H1 (cell line): ENCODE measurements at regions not wholly inside any gene's neighbourhood (a gene's known extent, or its start where the extent isn't known, plus 50 kb on each side); places are given as distances from the start of the nearest gene placed in this dataset.

Experiments
- CTCF ChIA-PET: fragments of 300-600 bp; sonication (Branson Sonifier 250); formaldehyde crosslinking; loops from one replicate; lab custom pipeline; 2021; ENCODE audit not compliant: partially characterized antibody; lab: Charles Lee
- POLR2A ChIA-PET: fragments of 300-600 bp; sonication (Branson Sonifier 250); formaldehyde crosslinking; loops from one replicate; lab custom pipeline; 2021; ENCODE audit warnings: inconsistent platforms; ENCODE audit not compliant: partially characterized antibody; lab: Charles Lee
- DNase-seq, 2 experiments: peaks; one replicate each; pipeline versions ENCODE4 v3.0.0 to v3.0.0-alpha.2; 2010 to 2022; ENCODE audit warnings: low spot score in 2 of 2, low read depth in 1 of 2, mixed read lengths in 1 of 2
- FAIRE-seq: peaks from 2 replicates; lab custom pipeline; 2011; peaks lifted over from hg19 to GRCh38; lab: Jason Lieb, UNC
- H2AFZ ChIP-seq: 2 replicates; pipeline ENCODE4 v1.8.1; 2012; ENCODE audit warnings: low read length, inconsistent platforms
- H2AK5ac ChIP-seq: 2 replicates; pipeline ENCODE4 v1.6.1; 2013; ENCODE audit warnings: low read depth, low read length
- H2BK120ac ChIP-seq: replicated peaks from 2 replicates; pipeline ENCODE3; 2013; ENCODE audit warnings: low read depth, low read length, inconsistent platforms
- H2BK12ac ChIP-seq: 2 replicates; pipeline ENCODE4 v1.6.1; 2013; ENCODE audit warnings: low read depth, low read length
- H2BK15ac ChIP-seq: 2 replicates; pipeline ENCODE4 v1.6.1; 2013; ENCODE audit warnings: low read length
- H2BK20ac ChIP-seq: 2 replicates; pipeline ENCODE4 v1.6.1; 2013; ENCODE audit warnings: low read length
- H2BK5ac ChIP-seq: 2 replicates; pipeline ENCODE4 v1.6.1; 2013; ENCODE audit warnings: low read depth, low read length
- H3K14ac ChIP-seq: 2 replicates; pipeline ENCODE4 v1.6.1; 2013; ENCODE audit warnings: inconsistent platforms; ENCODE audit not compliant: insufficient read length
- H3K18ac ChIP-seq: 2 replicates; pipeline ENCODE4 v1.6.1; 2013; ENCODE audit warnings: low read length; ENCODE audit errors: extremely low read depth
- H3K23ac ChIP-seq: 2 replicates; pipeline ENCODE4 v1.6.1; 2013; ENCODE audit warnings: inconsistent platforms; ENCODE audit not compliant: insufficient read length
- H3K23me2 ChIP-seq: 2 replicates; pipeline ENCODE4 v1.6.1; 2013; ENCODE audit warnings: low read depth, low read length
- H3K27ac ChIP-seq: 2 replicates; pipeline ENCODE4 v1.6.1; 2011; ENCODE audit warnings: low read depth, low read length, inconsistent platforms
- H3K27me3 ChIP-seq, 4 experiments: replicated peaks in 1 of 4; 1 replicate in 1 of 4; 2 replicates in 3 of 4; pipeline versions ENCODE4 v1.6.1 to v1.8.1; 2011 to 2013; ENCODE audit warnings: low read length in 3 of 4, mild to moderate bottlenecking in 3 of 4, inconsistent platforms in 2 of 4, mixed read lengths in 2 of 4, moderate library complexity in 1 of 4; ENCODE audit not compliant: control insufficient read depth in 3 of 4, insufficient read depth in 3 of 4; ENCODE audit errors: extremely low read depth in 1 of 4
- H3K36me3 ChIP-seq, 4 experiments: 2 replicates each; pipeline versions ENCODE4 v1.6.1 to v1.8.1; 2011 to 2013; ENCODE audit warnings: mild to moderate bottlenecking in 4 of 4, low read length in 3 of 4, moderate library complexity in 2 of 4, control low read depth in 1 of 4, inconsistent platforms in 1 of 4; ENCODE audit not compliant: insufficient read depth in 4 of 4, control insufficient read depth in 2 of 4
- H3K4ac ChIP-seq: replicated peaks from 2 replicates; pipeline ENCODE3; 2013; ENCODE audit warnings: low read length, low read depth, mixed read lengths, inconsistent platforms; ENCODE audit not compliant: insufficient read length
- H3K4me1 ChIP-seq, 4 experiments: replicated peaks in 1 of 4; 1 replicate in 1 of 4; 2 replicates in 3 of 4; pipeline versions ENCODE4 v1.6.1 to v1.8.1; 2011 to 2013; ENCODE audit warnings: low read length in 3 of 4, inconsistent platforms in 2 of 4, mixed read lengths in 1 of 4; ENCODE audit not compliant: insufficient read depth in 4 of 4, control insufficient read depth in 3 of 4
- H3K4me2 ChIP-seq, 2 experiments: 2 replicates each; pipeline versions ENCODE4 v1.6.1 to v1.8.1; 2011 to 2013; ENCODE audit warnings: low read depth in 2 of 2, low read length in 2 of 2, control low read depth in 1 of 2, inconsistent platforms in 1 of 2, mild to moderate bottlenecking in 1 of 2; ENCODE audit not compliant: insufficient read depth in 1 of 2
- H3K4me3 ChIP-seq, 4 experiments: fragments of 200-600, 300-600 bp in 1 of 4; sonication (generic), shearing (Covaris generic), sonication (Bioruptor Twin) in 1 of 4; 2 replicates each; pipeline versions ENCODE4 v1.5.1 to v1.8.1; 2011 to 2016; ENCODE audit warnings: low read length in 4 of 4, low read depth in 3 of 4, control low read depth in 2 of 4, inconsistent platforms in 2 of 4, mild to moderate bottlenecking in 2 of 4, mixed read lengths in 1 of 4, moderate library complexity in 1 of 4; ENCODE audit not compliant: insufficient read depth in 2 of 4; ENCODE audit errors: extremely low read depth in 1 of 4
- H3K56ac ChIP-seq: replicated peaks from 2 replicates; pipeline ENCODE3; 2013; ENCODE audit warnings: low read depth, mild to moderate bottlenecking, mixed read lengths, low read length, inconsistent platforms; ENCODE audit not compliant: insufficient read length
- H3K79me1 ChIP-seq: 2 replicates; pipeline ENCODE4 v1.6.1; 2013; ENCODE audit warnings: low read depth, low read length, control low read depth
- H3K79me2 ChIP-seq, 2 experiments: 2 replicates each; pipeline versions ENCODE4 v1.6.1 to v1.8.1; 2012 to 2013; ENCODE audit warnings: low read length in 2 of 2, mild to moderate bottlenecking in 2 of 2, inconsistent platforms in 1 of 2; ENCODE audit not compliant: insufficient read depth in 2 of 2, control insufficient read depth in 1 of 2
- H3K9ac ChIP-seq, 4 experiments: replicated peaks in 1 of 4; 1 replicate in 1 of 4; 2 replicates in 3 of 4; pipeline versions ENCODE4 v1.6.1 to v1.8.1; 2011 to 2013; ENCODE audit warnings: low read depth in 3 of 4, low read length in 3 of 4, control low read depth in 2 of 4, mild to moderate bottlenecking in 2 of 4, moderate library complexity in 2 of 4, inconsistent platforms in 1 of 4; ENCODE audit errors: extremely low read depth in 1 of 4
- H3K9me3 ChIP-seq, 2 experiments: 2 replicates each; pipeline versions ENCODE4 v1.6.1 to v1.8.1; 2012 to 2013; ENCODE audit warnings: mild to moderate bottlenecking in 2 of 2, moderate library complexity in 2 of 2, control low read depth in 1 of 2, inconsistent platforms in 1 of 2, low read depth in 1 of 2, low read length in 1 of 2, mixed read lengths in 1 of 2; ENCODE audit not compliant: insufficient read depth in 2 of 2
- H4K20me1 ChIP-seq, 2 experiments: replicated peaks in 1 of 2; 2 replicates each; pipeline versions ENCODE3 to v1.8.1; 2011 to 2013; ENCODE audit warnings: inconsistent platforms in 2 of 2, low read length in 2 of 2, mild to moderate bottlenecking in 1 of 2; ENCODE audit not compliant: insufficient read depth in 2 of 2, control insufficient read depth in 1 of 2
- H4K5ac ChIP-seq: 2 replicates; pipeline ENCODE4 v1.6.1; 2013; ENCODE audit warnings: low read length, low read depth, mixed read lengths, inconsistent platforms; ENCODE audit not compliant: insufficient read length
- H4K8ac ChIP-seq: 2 replicates; pipeline ENCODE4 v1.8.0; 2013; ENCODE audit warnings: mild to moderate bottlenecking, moderate library complexity, low read length, inconsistent platforms; ENCODE audit not compliant: insufficient read depth; ENCODE audit errors: extremely low read depth
- H4K91ac ChIP-seq: replicated peaks from 2 replicates; pipeline ENCODE3; 2013; ENCODE audit warnings: low read length, mixed read lengths, inconsistent platforms; ENCODE audit not compliant: insufficient read length
- BACH1 ChIP-seq: IDR thresholded peaks from 2 replicates; pipeline ENCODE4 v1.6.1; 2012; ENCODE audit warnings: low read length, improper control_type of control experiment
- CREB1 ChIP-seq: IDR thresholded peaks from 2 replicates; pipeline ENCODE4 v1.6.1; 2012; ENCODE audit warnings: inconsistent platforms
- EP300 ChIP-seq, 2 experiments: IDR thresholded peaks; 1 replicate in 1 of 2; 2 replicates in 1 of 2; pipeline ENCODE4 v1.6.1; 2011 to 2012; ENCODE audit warnings: low read depth in 2 of 2, low read length in 2 of 2, mild to moderate bottlenecking in 2 of 2, borderline replicate concordance in 1 of 2, inconsistent platforms in 1 of 2, moderate library complexity in 1 of 2
- HDAC6 ChIP-seq: IDR thresholded peaks from one replicate; pipeline ENCODE4 v1.7.1; 2012; ENCODE audit warnings: low read depth, mild to moderate bottlenecking, inconsistent platforms, low read length, moderate library complexity
- JUN ChIP-seq: IDR thresholded peaks from 2 replicates; pipeline ENCODE4 v1.6.1; 2011; ENCODE audit warnings: low read depth, mild to moderate bottlenecking, improper control_type of control experiment, low read length
- JUND ChIP-seq: IDR thresholded peaks from 2 replicates; pipeline ENCODE4 v1.6.1; 2011; ENCODE audit warnings: mild to moderate bottlenecking, improper control_type of control experiment, low read length
- MAX ChIP-seq: IDR thresholded peaks from 2 replicates; pipeline ENCODE4 v1.6.1; 2012; ENCODE audit warnings: inconsistent platforms
- POU5F1 ChIP-seq: IDR thresholded peaks from 2 replicates; pipeline ENCODE4 v1.6.1; 2011; ENCODE audit warnings: low read depth, mild to moderate bottlenecking, low read length, moderate library complexity
- WGBS, 2 experiments: shearing (Covaris generic) in 1 of 2; methylation state at CpG; one replicate each; pipeline versions ENCODE4 v1.1.6 to v1.1.7; 2013 to 2015; ENCODE audit warnings: low lambda C conversion rate in 2 of 2, mixed read lengths in 2 of 2, inconsistent platforms in 1 of 2, low coverage in 1 of 2, missing lambda C conversion rate in 1 of 2; ENCODE audit not compliant: insufficient replicate concordance in 2 of 2, insufficient coverage in 1 of 2, insufficient read length in 1 of 2; ENCODE audit errors: extremely low coverage in 1 of 2, missing lambda C conversion rate in 1 of 2; 5-methylcytosine and 5-hydroxymethylcytosine counted together
- TF ChIP-seq, protein P1 (sequence below): IDR thresholded peaks from 2 replicates; pipeline ENCODE4 v1.6.1; 2012; ENCODE audit warnings: inconsistent platforms
- TF ChIP-seq, protein P2 (sequence below): IDR thresholded peaks from 2 replicates; pipeline ENCODE4 v1.6.1; 2011; ENCODE audit warnings: low read length, improper control_type of control experiment

- Histone ChIP-seq H3K9ac (no peak overlapping the region), H3K4me2 (no peak overlapping the region), H4K8ac (no peak overlapping the region), H3K23me2 (no peaks in the 10 kb centered on the region), H4K20me1 (no peaks in the 10 kb centered on the region), H3K27ac (no peak overlapping the region), H3K27me3 (no peaks in the 10 kb centered on the region), H2BK20ac (no peak overlapping the region), H3K4ac (no peak overlapping the region), H3K36me3 (no peaks in the 10 kb centered on the region), H2BK5ac (no peak overlapping the region), H3K4me1 (no peaks in the 10 kb centered on the region), H2BK15ac (no peak overlapping the region), H2BK120ac (no peak overlapping the region), H3K14ac (no peak overlapping the region), H3K4me3 (no peak overlapping the region), H2AK5ac (no peak overlapping the region), H3K79me1 (no peaks in the 10 kb centered on the region), H3K9me3 (no peaks in the 10 kb centered on the region), H2AFZ (no peak overlapping the region), H4K91ac (no peak overlapping the region), H4K5ac (no peak overlapping the region), H3K79me2 (no peaks in the 10 kb centered on the region), H3K56ac (no peak overlapping the region), H3K23ac (no peak overlapping the region), H3K18ac (no peak overlapping the region), H2BK12ac (no peak overlapping the region)
- TF ChIP-seq JUND (no peak), HDAC6 (no peak), EP300 (IDR thresholded peaks at IDR 0.05; ENCODE audit: borderline replicate concordance in 1 of 2, low read depth in 2 of 2, low read length in 2 of 2) (no peak), JUN (no peak), BACH1 (no peak), MAX (no peak), CREB1 (no peak), POU5F1 (no peak)
- TF ChIP-seq, protein P1, sequence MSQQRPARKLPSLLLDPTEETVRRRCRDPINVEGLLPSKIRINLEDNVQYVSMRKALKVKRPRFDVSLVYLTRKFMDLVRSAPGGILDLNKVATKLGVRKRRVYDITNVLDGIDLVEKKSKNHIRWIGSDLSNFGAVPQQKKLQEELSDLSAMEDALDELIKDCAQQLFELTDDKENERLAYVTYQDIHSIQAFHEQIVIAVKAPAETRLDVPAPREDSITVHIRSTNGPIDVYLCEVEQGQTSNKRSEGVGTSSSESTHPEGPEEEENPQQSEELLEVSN = no peak
- TF ChIP-seq, protein P2, sequence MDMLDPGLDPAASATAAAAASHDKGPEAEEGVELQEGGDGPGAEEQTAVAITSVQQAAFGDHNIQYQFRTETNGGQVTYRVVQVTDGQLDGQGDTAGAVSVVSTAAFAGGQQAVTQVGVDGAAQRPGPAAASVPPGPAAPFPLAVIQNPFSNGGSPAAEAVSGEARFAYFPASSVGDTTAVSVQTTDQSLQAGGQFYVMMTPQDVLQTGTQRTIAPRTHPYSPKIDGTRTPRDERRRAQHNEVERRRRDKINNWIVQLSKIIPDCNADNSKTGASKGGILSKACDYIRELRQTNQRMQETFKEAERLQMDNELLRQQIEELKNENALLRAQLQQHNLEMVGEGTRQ = no peak
- POLR2A ChIA-PET = no interaction called here
- WGBS, 2 experiments = 92% methylated on average over 4 of the region's 4 CpGs; no CpG with 5 or more reads in 1 of the 2 experiments
- FAIRE-seq (no peak), DNase-seq (no peak)
- CTCF ChIA-PET = interaction anchor here (1.1 kb wide), 1 partner anchor 136 kb away, joined by 4 read pairs; no protein-coding TSS in a partner anchor
Measured at GRCh38 chr18:22514655-22515054, 96.9 kb upstream of the CTAGE1 start.
